H9 (cell line): ENCODE measurements at regions not wholly inside any gene's neighbourhood (a gene's known extent, or its start where the extent isn't known, plus 50 kb on each side); places are given as distances from the start of the nearest gene placed in this dataset.

ENCODE experiments used
- DNase-seq: peaks from one replicate; pipeline ENCODE4 v3.0.0-alpha.2; 2017
- H2AFZ ChIP-seq: one replicate; pipeline ENCODE4 v1.6.1; 2013; ENCODE audit warnings: mild to moderate bottlenecking, low read length, control low read depth, moderate library complexity
- H2AK5ac ChIP-seq: 2 replicates; pipeline ENCODE4 v1.6.1; 2013; ENCODE audit warnings: low read length, control low read depth, mixed read lengths; ENCODE audit not compliant: insufficient read length
- H2BK120ac ChIP-seq: one replicate; pipeline ENCODE4 v1.6.1; 2013; ENCODE audit warnings: low read depth, mild to moderate bottlenecking, low read length, control low read depth, inconsistent platforms; ENCODE audit not compliant: poor library complexity, severe bottlenecking
- H2BK12ac ChIP-seq: 2 replicates; pipeline ENCODE4 v1.6.1; 2013; ENCODE audit warnings: low read length, control low read depth, mixed read lengths, low read depth; ENCODE audit not compliant: insufficient read length
- H2BK15ac ChIP-seq: 2 replicates; pipeline ENCODE4 v1.6.1; 2013; ENCODE audit warnings: low read depth, low read length, control low read depth
- H2BK20ac ChIP-seq: one replicate; pipeline ENCODE4 v1.6.1; 2013; ENCODE audit warnings: low read depth, mild to moderate bottlenecking, low read length, control low read depth, inconsistent platforms; ENCODE audit not compliant: poor library complexity, severe bottlenecking
- H2BK5ac ChIP-seq: 2 replicates; pipeline ENCODE4 v1.6.1; 2013; ENCODE audit warnings: low read length, control low read depth, mixed read lengths; ENCODE audit not compliant: insufficient read length
- H3K14ac ChIP-seq: 2 replicates; pipeline ENCODE4 v1.6.1; 2013; ENCODE audit warnings: low read length, control low read depth; ENCODE audit not compliant: insufficient read depth
- H3K18ac ChIP-seq: 2 replicates; pipeline ENCODE4 v1.6.1; 2013; ENCODE audit warnings: low read depth, mild to moderate bottlenecking, mixed read lengths, low read length, control low read depth; ENCODE audit not compliant: insufficient read length
- H3K23ac ChIP-seq: 2 replicates; pipeline ENCODE4 v1.6.1; 2013; ENCODE audit warnings: low read length, control low read depth, mixed read lengths, low read depth; ENCODE audit not compliant: insufficient read length
- H3K23me2 ChIP-seq: 2 replicates; pipeline ENCODE4 v1.6.1; 2013; ENCODE audit warnings: low read depth, mild to moderate bottlenecking, mixed read lengths, low read length, control low read depth; ENCODE audit not compliant: insufficient read length, poor library complexity, severe bottlenecking
- H3K27ac ChIP-seq: 2 replicates; pipeline ENCODE4 v1.5.1; 2013; ENCODE audit warnings: low read length, control low read depth, mixed read lengths, low read depth; ENCODE audit not compliant: insufficient read length
- H3K27me3 ChIP-seq: 2 replicates; pipeline ENCODE4 v1.6.1; 2013; ENCODE audit warnings: low read length, control low read depth, inconsistent platforms; ENCODE audit not compliant: insufficient read depth
- H3K4ac ChIP-seq: 2 replicates; pipeline ENCODE4 v1.6.1; 2013; ENCODE audit warnings: low read depth, mild to moderate bottlenecking, control low read depth, inconsistent platforms, low read length, moderate library complexity
- H3K4me1 ChIP-seq: 2 replicates; pipeline ENCODE4 v1.6.1; 2013; ENCODE audit warnings: low read length, control low read depth, inconsistent platforms; ENCODE audit not compliant: insufficient read depth
- H3K4me2 ChIP-seq: 2 replicates; pipeline ENCODE4 v1.6.1; 2013; ENCODE audit warnings: low read length, control low read depth, mixed read lengths; ENCODE audit not compliant: insufficient read length, insufficient read depth
- H3K56ac ChIP-seq: 2 replicates; pipeline ENCODE4 v1.6.1; 2013; ENCODE audit warnings: low read depth, mild to moderate bottlenecking, mixed read lengths, low read length, control low read depth; ENCODE audit not compliant: insufficient read length
- H3K79me1 ChIP-seq: 2 replicates; pipeline ENCODE4 v1.6.1; 2013; ENCODE audit warnings: low read depth, mild to moderate bottlenecking, moderate library complexity, low read length, control low read depth, inconsistent platforms; ENCODE audit not compliant: insufficient read depth, poor library complexity, severe bottlenecking
- H3K79me2 ChIP-seq: 2 replicates; pipeline ENCODE4 v1.6.1; 2013; ENCODE audit warnings: low read length, control low read depth, inconsistent platforms; ENCODE audit not compliant: insufficient read depth
- H3K9ac ChIP-seq: 2 replicates; pipeline ENCODE4 v1.6.1; 2013; ENCODE audit warnings: low read length, control low read depth, mixed read lengths; ENCODE audit not compliant: insufficient read length; ENCODE audit errors: extremely low read depth
- H3K9me3 ChIP-seq: one replicate; pipeline ENCODE4 v1.6.1; 2013; ENCODE audit warnings: low read depth, low read length, inconsistent platforms; ENCODE audit not compliant: control insufficient read depth
- H3T11ph ChIP-seq: one replicate; pipeline ENCODE4 v1.6.1; 2013; ENCODE audit warnings: mild to moderate bottlenecking, low read length, control low read depth, inconsistent platforms
- H4K20me1 ChIP-seq: one replicate; pipeline ENCODE4 v1.6.1; 2013; ENCODE audit not compliant: control insufficient read depth, insufficient read length, insufficient read depth
- H4K5ac ChIP-seq: 2 replicates; pipeline ENCODE4 v1.6.1; 2013; ENCODE audit warnings: low read depth, mild to moderate bottlenecking, mixed read lengths, low read length, control low read depth; ENCODE audit not compliant: insufficient read length
- H4K8ac ChIP-seq: replicated peaks from 2 replicates; pipeline ENCODE4 v1.6.1; 2013; ENCODE audit warnings: low read length, control low read depth, mixed read lengths, low read depth; ENCODE audit not compliant: insufficient read length
- H4K91ac ChIP-seq: 2 replicates; pipeline ENCODE4 v1.6.1; 2013; ENCODE audit warnings: low read depth, mild to moderate bottlenecking, moderate library complexity, mixed read lengths, low read length, control low read depth; ENCODE audit not compliant: insufficient read length
- H3K27ac Mint-ChIP-seq, 3 experiments: 2 replicates in 2 of 3; 3 replicates in 1 of 3; pipeline ENCODE4 v1.8.0; 2020 to 2021; ENCODE audit warnings: mixed read lengths in 3 of 3, mild to moderate bottlenecking in 1 of 3, moderate library complexity in 1 of 3
- H3K27me3 Mint-ChIP-seq: 2 replicates; pipeline ENCODE4 v1.8.0; 2021; ENCODE audit warnings: low read depth, mild to moderate bottlenecking, moderate library complexity, mixed read lengths
- H3K36me3 Mint-ChIP-seq, 3 experiments: 2 replicates in 2 of 3; 3 replicates in 1 of 3; pipeline ENCODE4 v1.8.0; 2020 to 2021; ENCODE audit warnings: low read depth in 3 of 3, mixed read lengths in 3 of 3; ENCODE audit not compliant: insufficient read depth in 1 of 3
- H3K4me1 Mint-ChIP-seq, 2 experiments: 2 replicates each; pipeline ENCODE4 v1.8.0; 2020; ENCODE audit warnings: mixed read lengths in 2 of 2
- H3K4me3 Mint-ChIP-seq, 2 experiments: 2 replicates in 1 of 2; 3 replicates in 1 of 2; pipeline ENCODE4 v1.8.0; 2020 to 2021; ENCODE audit warnings: mild to moderate bottlenecking in 2 of 2, mixed read lengths in 2 of 2, moderate library complexity in 1 of 2
- H3K9me3 Mint-ChIP-seq, 2 experiments: 2 replicates in 1 of 2; 3 replicates in 1 of 2; pipeline ENCODE4 v1.8.0; 2020; ENCODE audit warnings: mild to moderate bottlenecking in 2 of 2, mixed read lengths in 2 of 2, moderate library complexity in 1 of 2
- WGBS: extraction: QIAGEN DNeasy Blood & Tissue Kit; methylation state at CpG from one replicate; pipeline ENCODE4 v1.1.7; 2013; ENCODE audit warnings: missing lambda C conversion rate, low lambda C conversion rate, mixed read lengths; ENCODE audit not compliant: insufficient read length; ENCODE audit errors: extremely low coverage; 5-methylcytosine and 5-hydroxymethylcytosine counted together
- TF ChIP-seq, protein P1 (sequence below): fragments of 200-600 bp; sonication (generic); conservative IDR thresholded peaks from 3 replicates; pipeline ENCODE4 v1.8.0; 2021; ENCODE audit warnings: antibody characterized with exemption, mild to moderate bottlenecking

DNA sequence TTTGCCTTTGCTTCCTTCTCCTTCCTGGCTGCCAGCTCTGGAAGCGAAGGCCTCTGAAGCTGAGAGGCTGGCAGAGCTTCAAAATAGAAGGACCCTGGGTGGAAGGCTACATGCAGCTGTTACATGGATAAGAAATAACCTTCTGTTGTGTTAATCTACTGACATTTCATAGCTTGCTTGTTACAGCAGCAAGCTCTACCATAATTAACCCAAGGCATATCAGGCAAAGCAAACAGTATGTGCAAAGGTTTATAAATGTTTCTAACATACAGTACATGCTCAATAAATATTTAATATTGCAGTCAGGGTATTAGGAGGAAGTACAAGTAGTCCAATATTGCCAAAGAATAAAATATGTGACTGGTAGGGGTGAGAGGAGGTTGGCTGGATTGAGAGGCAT is 55.6 kb upstream of the MKLN1 start:
- WGBS = no CpG with 5 or more reads among the region's 1 CpG
- no peak overlapping the region for H3T11ph ChIP-seq
- Mint-ChIP-seq H3K9me3 (peaks cover 2 to 4% of the 10 kb centered on the region in 2 experiments; a peak in 4 of 5 replicates), H3K36me3 (peaks cover 0 to 2% (median 0%) of the 10 kb centered on the region in 3 experiments; a peak in 1 of 7 replicates), H3K4me3 (no peak overlapping the region), H3K4me1 (no peaks in the 10 kb centered on the region), H3K27ac (no peak overlapping the region), H3K27me3 (no peaks in the 10 kb centered on the region)
- H3K4me2 ChIP-seq = no peak overlapping the region
- TF ChIP-seq, protein P1, sequence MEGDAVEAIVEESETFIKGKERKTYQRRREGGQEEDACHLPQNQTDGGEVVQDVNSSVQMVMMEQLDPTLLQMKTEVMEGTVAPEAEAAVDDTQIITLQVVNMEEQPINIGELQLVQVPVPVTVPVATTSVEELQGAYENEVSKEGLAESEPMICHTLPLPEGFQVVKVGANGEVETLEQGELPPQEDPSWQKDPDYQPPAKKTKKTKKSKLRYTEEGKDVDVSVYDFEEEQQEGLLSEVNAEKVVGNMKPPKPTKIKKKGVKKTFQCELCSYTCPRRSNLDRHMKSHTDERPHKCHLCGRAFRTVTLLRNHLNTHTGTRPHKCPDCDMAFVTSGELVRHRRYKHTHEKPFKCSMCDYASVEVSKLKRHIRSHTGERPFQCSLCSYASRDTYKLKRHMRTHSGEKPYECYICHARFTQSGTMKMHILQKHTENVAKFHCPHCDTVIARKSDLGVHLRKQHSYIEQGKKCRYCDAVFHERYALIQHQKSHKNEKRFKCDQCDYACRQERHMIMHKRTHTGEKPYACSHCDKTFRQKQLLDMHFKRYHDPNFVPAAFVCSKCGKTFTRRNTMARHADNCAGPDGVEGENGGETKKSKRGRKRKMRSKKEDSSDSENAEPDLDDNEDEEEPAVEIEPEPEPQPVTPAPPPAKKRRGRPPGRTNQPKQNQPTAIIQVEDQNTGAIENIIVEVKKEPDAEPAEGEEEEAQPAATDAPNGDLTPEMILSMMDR = no peak
- no peak overlapping the region for H3K4ac ChIP-seq
- no peak overlapping the region for H4K91ac ChIP-seq
- no peaks in the 10 kb centered on the region for H3K9me3 ChIP-seq
- no peak for DNase-seq
- H2BK20ac ChIP-seq = no peak overlapping the region
- H2AK5ac ChIP-seq = no peak overlapping the region
- H3K9ac ChIP-seq = no peak overlapping the region
- H3K4me1 ChIP-seq = no peaks in the 10 kb centered on the region
- no peak overlapping the region for H3K27ac ChIP-seq
- H2BK5ac ChIP-seq = no peak overlapping the region
- no peak overlapping the region for H4K5ac ChIP-seq
- H2BK15ac ChIP-seq = no peak overlapping the region
- H2AFZ ChIP-seq = no peak overlapping the region
- no peak overlapping the region for H2BK120ac ChIP-seq
- H3K18ac ChIP-seq = no peak overlapping the region
- no peak overlapping the region for H3K14ac ChIP-seq
- no peaks in the 10 kb centered on the region for H3K27me3 ChIP-seq
- H3K23me2 ChIP-seq = no peaks in the 10 kb centered on the region
- no peaks in the 10 kb centered on the region for H4K20me1 ChIP-seq
- H3K79me1 ChIP-seq = no peaks in the 10 kb centered on the region
- H3K56ac ChIP-seq = no peak overlapping the region
- H3K23ac ChIP-seq = no peak overlapping the region
- no peaks in the 10 kb centered on the region for H3K79me2 ChIP-seq
- no peak overlapping the region for H2BK12ac ChIP-seq
- no peak overlapping the region for H4K8ac ChIP-seq
